CD4-positive, alpha-beta T cell treated with Interleukin-2 at 100 ng/mL for 4 hours (primary cell): ENCODE measurements at regions not wholly inside any gene's neighbourhood (a gene's known extent, or its start where the extent isn't known, plus 50 kb on each side); places are given as distances from the start of the nearest gene placed in this dataset.

Experiments used
- DNase-seq: peaks from one replicate; pipeline ENCODE4 v3.0.0-alpha.2; 2020; ENCODE audit warnings: low spot score

- DNase-seq = peak; percentile 97
Observed at GRCh38 chr3:194769020-194769643, 83.4 kb downstream of the FAM43A start.

GRCh38 chr3:194772241-194773000 lies 86.7 kb downstream of the FAM43A start:
- DNase-seq = no peak

GRCh38 chr3:194773216-194773615 lies 87.5 kb downstream of the FAM43A start:
- DNase-seq = no peak

GRCh38 chr3:194773771-194774455 lies 88.2 kb downstream of the FAM43A start:
- DNase-seq = no peak

DNA sequence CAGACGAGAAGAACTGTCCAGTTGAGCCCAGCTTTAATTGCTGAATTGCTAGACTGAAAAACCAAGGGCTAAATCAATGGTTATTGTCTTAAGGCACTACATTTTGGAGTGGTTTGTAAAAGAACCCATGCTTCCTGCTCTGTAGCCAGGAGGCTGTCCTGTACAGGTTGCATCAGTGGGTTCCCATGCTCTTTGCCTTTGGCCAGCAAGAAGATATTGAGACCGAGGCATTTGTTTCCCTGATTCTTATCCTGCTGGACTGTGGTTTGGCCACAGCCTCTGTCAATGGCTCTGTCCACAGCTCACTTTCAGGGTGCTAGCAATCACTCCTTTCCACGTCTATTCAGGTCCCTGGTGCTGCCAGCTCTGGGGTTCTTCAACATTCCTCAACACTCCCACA lies 89.6 kb downstream of the FAM43A start:
- DNase-seq = no peak

DNA sequence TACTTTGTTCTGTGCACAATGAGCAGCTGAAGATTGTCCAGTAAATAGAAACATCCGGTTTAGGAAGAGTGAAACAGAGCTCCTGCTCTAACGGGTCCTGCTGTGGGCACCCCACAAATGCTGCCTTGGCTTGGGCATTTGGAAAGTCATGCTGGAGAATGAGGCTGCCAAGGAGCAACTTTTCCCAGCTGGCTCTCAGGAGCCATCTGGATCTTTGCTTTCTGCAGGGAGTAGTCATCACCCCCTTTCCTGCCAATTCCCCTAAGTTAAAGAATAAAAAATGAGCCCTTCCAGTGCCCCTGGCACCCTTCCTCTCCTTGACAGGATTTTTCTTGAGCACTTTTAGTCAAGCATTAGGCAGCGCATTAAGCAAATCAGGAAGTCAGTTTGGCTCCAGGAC lies 90.0 kb downstream of the FAM43A start:
- no peak for DNase-seq

DNA sequence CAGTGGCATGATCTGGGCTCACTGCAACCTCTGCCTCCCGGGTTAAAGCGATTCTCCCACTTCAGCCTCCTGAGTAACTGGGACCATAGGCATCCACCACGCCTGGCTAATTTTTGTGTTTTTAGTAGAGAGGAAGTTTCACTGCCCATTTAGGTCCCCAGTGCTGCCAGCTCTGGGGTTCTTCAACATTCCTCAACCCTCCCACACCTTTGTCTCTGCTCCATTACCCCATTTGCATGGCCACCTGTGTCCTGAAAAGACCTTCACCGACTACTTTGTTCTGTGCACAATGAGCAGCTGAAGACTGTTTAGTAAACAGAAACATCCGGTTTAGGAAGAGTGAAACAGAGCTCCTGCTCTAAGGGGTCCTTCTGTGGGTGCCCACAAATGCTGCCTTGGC lies 92.0 kb downstream of the FAM43A start:
- no peak for DNase-seq

DNA sequence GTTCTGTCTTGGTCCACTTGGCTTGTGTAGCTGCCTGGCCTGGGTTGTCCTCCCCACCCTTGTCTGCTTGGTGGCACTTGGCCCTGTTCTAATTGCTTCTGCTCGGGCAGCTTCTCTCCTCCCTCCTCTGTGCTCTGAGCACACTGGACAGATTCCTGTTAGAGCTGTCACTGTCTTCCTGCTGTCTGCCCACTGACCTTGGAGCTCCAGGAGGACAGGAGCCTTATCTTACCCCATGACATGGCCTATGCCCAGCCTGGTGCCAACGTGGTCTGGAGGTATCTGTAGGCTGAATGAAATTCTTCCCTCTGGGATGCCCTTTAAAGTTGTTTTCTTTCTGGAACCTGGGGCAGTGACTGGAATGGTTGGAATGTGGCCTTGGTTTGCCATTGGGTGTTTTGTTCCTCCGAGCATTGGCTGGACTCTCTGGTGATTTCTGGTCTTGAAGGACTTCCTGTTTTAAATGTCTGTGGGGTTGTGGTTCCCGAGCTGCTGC lies 94.1 kb downstream of the FAM43A start:
- no peak for DNase-seq

DNA sequence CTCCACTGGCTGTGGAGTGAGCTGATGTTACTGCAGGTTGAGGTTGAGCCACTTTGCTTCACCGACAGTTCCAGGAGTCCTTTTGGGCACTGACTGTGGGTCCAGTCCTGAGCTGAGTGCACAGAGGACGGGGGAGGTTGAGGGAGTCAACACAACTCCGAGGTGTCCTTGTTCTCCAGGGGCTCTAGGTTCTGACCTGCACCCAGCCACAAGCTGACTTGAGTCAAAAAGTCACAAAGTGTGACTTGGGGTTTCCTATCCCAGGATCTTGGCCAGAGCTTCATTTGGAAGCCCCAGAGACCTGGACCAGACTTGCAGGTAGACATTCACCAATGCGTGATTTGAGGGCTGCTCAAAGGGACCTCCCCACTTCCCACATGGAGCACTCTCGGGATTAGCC lies 95.0 kb downstream of the FAM43A start:
- no peak for DNase-seq

DNA sequence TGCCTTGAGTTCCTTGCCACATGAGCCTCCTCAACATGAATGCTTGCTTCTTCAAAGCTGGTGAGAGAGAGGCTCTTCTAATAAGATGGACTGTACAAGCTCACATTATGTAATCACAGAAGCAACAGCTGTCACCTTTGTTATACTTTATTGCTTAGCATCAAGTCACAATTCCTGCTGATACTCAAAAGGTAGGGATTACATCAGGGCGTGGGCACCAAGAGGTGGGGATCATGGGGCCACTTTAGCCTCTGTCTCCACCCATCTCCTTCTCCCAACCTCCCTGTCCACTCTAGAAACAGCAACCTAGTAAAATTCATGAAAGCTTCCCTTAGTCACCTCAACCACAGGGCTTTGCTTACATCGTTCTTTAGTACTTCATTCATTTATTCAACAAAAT lies 95.9 kb downstream of the FAM43A start:
- DNase-seq = no peak

GRCh38 chr3:194782698-194783404 lies 97.2 kb downstream of the FAM43A start:
- DNase-seq = no peak

DNA sequence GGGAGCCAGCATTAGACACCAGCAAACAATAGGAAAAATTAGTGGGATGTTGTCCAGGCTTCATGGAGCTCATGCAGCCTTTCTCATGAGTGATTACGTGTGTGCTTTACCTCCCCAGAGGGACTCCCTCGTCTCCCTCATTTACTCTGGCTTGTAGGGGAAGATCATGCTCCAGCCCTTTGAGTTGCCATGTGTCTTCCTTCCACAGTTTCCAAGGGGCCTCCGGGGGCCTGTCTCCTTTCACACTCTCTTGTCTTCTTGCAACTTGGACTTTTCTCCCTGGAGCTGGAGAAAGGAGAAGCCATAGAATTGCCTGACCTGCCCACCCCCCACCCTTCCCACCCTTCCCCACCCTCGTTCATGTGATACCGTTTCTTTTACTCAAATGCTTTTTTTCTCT lies 98.7 kb downstream of the FAM43A start:
- DNase-seq = no peak

DNA sequence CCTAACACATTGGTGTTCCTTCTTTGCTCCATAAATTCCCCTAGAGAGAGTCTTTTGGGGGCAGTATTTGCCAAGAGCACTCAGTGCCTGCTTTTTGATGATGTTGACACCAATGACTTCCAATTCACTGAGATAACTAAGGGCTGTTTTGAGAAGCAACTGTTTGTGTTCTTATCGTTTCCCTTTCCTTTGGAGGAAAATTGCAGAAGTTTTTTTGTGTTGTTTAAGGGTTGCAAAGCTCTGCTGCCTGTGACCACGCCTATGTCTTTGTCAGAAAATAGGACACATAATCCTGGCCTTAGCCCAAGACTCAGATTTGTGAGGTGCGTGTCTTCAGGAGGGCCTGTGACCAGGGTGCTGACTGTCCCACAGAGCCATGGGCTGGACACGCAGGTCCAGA lies 99.6 kb downstream of the FAM43A start:
- DNase-seq = no peak

DNA sequence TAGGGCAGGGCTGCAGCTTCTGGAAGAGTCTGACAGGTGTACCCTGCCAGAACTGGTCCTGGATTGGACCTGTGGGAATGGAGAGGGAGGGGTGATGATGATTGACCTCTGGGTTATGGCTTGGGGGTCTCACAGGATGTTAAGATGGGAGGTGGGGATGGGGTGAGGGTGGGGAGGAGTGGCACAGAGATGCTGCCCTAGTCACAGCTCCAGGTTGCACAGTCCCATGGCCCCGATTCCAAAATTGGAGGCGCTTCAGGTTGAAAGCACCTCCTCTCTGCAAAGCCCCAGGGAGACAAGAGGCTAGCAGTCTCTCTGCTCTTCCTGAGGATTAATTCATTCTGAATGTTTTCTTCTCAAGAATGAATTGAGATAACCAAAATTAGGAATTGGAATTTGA lies 101.4 kb downstream of the FAM43A start:
- no peak for DNase-seq

DNA sequence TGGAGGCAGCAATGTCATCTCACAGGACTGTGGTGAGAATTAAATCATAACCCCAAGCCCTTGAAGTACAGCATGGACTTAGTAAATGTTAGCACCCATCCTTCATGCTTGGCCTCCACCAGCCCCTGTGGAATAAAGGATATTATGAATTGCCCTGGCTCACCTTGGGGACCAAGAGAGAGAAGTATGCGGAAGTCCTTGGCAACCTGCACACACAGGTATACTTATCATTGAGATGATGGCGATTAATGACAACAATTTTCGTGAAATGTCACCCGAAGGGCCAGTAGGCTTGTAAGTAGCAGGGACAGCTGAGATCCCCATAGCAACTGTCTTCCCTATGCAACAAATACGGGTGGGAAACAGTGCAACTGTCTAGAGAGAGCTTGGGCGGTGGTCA lies 102.0 kb downstream of the FAM43A start:
- DNase-seq = no peak

- no peak for DNase-seq
Observed at GRCh38 chr3:194792368-194792767, 106.7 kb downstream of the FAM43A start.

DNA sequence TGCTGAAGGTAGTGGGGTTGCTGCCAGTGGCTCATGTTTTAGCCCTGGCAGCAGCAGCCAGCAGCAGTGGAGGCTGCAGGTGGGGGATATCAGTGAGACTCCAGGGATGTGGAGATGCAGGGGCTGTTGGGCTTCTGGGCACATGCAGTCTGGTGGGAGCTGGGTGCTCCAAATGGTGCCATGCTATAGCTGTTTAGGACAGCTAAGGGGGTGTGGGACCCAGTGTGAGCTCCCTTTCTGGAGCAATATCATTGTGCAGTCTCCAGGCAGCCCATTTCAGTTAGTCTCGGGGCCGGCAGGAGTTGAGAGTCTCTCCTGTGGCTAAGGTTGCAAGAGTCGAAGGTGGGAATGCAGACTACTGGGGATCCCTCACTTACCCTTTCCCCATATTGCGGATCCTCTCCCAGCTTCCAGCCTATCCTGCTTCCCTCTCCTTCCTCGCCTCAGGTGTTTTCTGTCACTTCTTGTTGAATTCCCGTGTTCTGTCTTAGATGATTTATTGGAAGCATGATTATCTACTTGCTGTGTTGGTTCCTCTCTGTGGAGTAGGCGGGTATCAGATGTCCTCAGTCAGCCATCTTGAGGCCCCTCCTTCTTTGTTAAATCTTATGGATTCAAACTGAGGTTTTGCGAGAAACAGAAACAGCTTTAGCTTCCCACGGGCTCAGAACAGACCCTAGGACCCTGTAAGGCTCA lies 112.0 kb downstream of the FAM43A start:
- no peak for DNase-seq

DNA sequence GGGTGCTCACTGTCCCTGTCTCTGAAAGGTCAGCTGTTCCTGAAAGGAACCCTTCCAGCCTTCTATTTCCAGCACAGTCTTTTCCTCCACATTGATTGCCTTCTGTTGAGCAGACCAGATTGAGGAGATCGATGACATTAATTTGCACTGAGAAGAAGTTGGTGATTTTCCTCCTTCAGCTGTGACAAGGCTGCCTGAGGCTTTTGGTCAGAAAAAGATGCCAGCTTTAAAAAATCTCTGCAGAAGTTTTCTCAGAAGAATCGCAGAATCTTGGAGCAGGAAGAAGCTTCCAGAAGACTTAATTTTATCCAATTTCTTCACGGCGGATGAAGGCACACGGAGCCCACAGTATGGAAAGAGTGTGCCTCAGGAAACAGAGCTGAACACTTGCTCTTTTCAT lies 112.8 kb downstream of the FAM43A start:
- no peak for DNase-seq

DNA sequence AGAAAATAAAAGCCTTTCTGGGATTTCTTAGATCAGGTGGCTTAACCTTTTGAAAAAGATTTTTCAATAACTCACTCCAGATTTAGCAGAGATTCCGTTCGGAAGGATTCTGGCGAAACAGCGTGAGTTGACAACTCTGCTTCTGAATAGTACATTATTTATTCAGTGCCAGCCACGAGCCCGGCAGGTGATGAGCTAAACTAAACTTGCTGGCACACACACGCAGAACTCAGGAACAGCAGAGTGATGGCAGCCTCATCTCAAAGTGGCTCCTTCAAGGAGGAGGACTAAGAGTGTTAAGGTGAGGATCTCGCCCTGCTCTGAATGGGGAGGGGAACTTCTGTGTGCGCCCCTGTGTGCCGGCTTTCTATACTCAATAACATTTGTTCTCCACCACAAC lies 114.3 kb downstream of the FAM43A start:
- no peak for DNase-seq

DNA sequence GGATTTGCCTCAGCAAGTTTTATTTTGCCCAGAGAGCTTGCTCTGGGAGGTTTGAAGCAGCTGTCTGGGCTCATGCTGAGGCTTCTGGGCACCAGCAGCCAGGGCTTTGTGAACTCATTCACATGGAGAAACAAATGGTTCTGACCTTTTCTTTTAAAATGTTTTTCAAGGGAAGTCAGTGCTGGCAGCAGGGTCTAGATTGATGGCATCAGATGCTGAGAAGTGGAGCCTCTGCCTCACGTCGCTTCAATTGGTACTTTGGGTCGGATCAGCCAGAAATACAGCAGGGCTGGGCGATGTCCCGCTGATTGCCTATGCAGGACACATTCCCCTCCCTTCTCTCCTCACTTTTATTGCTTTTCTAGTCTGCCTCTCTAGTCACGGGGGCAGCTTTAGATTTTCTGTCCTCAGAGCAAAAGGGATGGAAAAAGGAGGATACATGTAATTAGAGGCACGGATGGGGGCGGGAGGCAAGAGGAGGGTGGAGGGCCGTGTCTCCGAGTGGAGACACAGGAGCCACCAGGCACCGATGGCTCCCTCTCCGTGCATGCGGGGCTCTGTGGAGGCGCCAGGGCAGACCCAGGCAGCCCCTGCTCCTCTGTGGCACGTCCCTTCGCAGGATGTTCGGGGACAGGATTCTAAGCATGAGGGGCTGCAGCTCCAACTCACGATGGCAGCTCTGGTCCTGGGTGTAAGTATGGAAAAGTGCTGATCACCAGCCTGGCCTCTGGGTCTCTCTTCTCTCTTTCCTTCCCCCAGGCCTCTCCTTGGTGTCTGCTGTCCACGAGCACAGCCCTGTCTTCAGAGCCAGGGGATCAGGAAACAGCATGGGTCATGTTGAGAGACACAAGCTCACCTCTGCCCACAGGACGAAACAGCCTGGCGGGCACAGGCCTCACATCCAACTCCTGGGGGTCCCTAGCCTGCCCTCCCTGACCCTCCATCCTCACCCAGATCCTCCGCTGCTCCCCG lies 116.1 kb downstream of the FAM43A start:
- no peak for DNase-seq

DNA sequence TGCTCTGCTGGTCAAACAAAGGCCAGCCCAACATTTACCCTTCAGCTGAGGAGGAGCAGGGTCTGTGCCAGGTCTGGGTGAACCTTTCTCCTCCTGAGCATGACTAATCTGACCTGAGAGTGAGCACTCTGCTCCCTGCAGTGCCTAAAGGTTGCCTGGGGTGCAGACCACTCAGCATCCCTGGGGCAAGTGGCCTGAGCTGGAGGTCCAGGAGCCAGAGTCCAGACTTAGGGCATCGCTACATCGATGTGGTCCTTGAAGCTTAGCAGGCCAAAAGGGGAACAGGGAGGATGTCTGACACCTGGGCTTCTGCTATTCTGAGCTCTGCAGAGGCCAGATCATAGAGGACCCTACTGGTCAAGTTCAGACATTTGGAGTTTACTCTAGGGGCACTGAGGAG lies 119.1 kb downstream of the FAM43A start:
- DNase-seq = no peak
